Renal pelvis (tissue), 1 donor: ENCODE measurements at regions not wholly inside any gene's neighbourhood (a gene's known extent, or its start where the extent isn't known, plus 50 kb on each side); places are given as distances from the start of the nearest gene placed in this dataset.

ENCODE experiments used
- DNase-seq: peaks from one replicate; pipeline ENCODE4 v3.0.0-alpha.2; 2013

DNA sequence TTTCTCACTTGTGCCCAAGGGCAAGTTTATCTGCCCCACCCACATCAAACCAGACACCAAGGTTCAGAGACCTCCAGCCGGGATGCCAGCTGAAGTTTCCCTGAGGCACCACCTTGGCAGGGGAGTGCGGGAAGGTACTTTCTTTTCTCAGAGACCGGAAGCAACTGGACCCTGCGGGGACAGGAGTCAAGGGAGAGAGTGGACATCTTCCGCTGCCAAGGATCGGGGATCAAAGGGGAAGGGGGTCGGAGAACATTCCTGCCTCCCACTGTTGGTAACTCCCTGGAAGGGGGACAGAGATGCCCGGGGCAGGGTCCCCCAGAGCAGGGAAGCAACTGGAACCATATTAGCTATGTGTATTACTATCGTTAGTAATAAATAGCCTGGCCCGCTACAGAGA lies 161.8 kb downstream of the DICER1 start:
- DNase-seq, result no peak

DNA sequence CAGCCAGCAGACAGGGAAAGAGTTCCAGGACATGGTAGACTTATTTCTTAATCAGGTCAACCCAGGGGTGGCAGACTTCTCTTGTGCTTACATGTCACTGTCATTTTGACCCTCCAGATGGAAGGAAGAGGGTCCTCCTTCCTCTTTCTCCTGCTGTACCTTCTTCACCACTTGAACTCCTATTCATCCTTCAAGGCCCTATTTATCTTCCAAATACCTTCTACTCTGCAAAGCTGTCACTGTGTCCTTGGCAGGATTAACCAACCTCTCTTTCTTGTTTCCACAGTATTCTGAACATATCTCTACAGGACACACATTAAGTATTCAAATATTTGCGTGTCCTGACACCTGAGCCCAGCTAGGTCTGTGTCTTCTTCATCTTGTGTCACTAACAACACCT lies 163.1 kb downstream of the DICER1 start:
- no peak for DNase-seq

DNA sequence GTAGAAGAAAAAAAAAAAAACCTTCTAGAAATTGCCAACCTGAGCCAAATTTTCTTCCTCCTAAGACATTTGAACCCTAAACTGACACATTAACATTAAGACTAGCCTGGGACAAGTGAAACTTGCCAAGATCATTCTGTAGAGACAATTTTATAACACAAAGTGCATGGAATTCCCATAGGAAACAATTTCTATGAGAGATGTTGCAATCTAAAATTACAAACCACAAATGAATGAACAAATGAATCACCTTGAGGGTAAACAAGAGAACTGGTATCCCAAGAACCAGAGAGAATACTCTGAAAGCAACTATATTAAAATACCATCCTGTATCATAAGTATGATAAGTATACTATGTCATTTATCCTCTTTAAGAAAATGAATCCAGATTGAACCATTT lies 165.3 kb downstream of the DICER1 start:
- no peak for DNase-seq

DNA sequence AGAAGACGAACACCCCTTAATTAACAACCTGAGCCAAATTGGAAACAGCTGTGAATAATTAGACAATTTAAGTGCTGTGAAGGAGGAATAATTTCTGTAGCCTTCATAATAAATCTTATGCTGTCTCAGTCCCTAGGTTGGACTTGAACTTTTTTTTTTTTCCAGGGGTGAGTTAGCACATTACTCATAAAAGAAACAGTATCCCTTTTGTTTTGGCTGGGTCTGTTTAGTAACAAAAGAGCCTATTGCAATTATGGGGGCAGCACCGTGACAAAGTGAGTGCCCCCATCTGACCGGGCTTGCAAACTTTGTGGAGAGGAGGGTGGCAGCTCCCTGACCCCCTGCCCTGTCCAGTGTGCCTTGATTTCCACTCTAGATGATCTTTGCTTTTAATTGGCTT lies 167.4 kb downstream of the DICER1 start:
- no peak for DNase-seq

DNA sequence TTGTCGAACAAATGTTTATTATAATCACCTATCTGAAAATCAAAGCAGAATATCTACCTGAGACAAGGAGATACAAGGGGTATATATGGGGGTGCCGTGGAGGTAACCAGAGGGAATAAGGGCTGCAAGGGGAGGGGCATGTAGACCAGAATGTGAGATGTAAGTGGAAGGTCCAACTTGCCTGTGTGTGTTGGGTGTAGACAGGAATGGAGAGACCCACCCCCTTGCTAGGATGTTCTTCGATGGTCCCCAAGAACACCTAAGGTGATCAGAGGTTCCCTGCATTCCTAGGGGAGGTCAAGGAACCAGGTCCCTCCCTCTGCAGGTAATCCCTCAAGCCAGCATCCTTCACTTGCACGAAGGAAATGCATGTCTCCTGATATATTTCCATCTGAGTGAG lies 167.9 kb downstream of the DICER1 start:
- no peak for DNase-seq

DNA sequence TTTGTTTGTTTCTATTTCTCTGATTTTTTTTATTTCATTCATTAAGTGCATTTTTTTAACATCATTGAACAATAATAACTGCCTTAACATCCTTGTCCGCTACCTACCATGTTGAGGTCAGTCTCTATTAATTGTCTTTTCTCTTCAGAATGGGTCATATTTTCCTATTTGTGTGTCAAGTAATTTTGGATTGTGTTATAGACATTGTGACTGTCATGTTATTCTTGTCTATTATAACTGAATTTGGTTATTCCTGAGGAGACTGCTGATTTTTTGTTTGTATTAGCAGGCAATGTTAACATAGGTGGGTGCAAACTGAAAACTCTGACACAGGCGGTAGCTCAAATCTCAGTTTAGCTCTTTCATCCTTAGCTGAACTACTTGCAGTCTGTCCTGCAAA lies 169.9 kb downstream of the DICER1 start:
- DNase-seq, result no peak

DNA sequence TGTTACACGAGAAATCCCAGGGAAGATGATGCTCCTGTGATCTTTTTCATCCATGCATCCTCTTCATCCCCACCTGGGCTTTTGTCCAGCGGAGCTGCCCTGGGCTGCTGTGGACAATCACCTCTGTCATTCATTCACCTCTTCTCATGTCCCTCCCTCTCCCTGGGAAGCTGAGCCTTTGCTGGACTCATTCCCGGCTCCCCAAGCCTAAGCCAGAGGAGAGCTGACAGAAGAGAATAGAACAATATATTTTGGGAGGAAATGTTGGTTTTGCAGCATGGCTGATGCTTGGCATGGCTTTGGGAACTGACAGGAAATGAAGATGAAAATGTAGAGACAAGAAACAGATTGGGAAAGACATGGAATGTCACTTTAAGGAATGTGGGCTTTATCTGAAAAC lies 177.4 kb downstream of the DICER1 start:
- DNase-seq, result no peak

DNA sequence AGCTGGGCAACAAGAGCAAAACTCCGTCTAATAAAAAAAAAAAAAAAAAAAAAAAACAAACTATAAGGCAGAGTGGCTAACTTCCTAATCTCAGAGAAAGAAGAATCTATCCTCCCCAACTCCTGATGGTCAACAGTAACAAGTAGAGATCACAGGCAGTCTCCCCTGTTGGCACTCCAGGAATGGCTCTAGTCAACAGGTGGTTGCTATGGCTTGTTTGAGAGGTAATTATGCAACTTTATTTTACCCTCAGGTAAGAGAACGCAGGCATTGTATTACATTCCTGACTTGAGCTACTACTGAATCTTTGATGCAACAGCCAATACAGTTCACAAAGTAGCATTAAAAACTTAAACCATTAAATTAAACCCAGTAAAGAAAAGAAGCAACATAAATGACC lies 180.3 kb downstream of the DICER1 start:
- DNase-seq, result no peak

DNA sequence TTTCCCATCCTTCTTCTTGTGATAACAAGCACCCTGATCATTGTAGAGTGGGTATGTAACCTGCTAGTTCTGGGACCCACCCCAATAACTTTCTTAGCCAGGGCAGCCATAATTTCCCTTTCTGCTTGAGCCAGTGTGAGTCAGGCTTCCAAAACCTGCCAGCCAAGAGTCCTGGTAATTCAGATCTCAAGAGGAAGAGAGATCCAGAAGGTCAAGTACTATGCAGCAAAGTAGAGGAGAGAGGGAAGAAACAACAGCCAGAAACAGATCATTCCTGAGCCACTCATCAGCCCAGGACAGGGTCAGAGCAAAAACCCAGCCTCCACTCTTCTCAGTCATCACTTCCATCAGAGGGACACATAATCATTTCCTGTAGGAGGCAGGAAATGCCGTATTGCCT lies 182.0 kb downstream of the DICER1 start:
- no peak for DNase-seq

DNA sequence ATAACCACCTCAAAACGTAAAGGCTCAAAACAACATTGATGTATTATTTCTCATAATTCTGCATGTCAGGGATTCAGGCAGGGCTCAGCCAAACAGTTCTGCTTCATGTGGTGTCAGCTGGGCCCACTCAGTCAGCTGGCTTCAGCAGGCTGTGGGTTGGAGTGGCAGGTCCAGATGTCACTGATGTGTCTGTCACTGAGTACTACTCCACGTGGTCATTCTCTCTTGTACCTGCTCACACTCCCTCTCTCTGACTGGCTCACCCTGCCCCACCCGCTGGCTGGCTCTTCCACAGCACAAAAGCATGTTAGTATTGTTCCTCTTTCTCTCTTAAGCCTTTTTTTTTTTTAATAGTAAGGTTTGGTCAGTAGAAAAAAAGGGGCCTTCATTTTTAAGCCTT lies 182.4 kb downstream of the DICER1 start:
- no peak for DNase-seq

DNA sequence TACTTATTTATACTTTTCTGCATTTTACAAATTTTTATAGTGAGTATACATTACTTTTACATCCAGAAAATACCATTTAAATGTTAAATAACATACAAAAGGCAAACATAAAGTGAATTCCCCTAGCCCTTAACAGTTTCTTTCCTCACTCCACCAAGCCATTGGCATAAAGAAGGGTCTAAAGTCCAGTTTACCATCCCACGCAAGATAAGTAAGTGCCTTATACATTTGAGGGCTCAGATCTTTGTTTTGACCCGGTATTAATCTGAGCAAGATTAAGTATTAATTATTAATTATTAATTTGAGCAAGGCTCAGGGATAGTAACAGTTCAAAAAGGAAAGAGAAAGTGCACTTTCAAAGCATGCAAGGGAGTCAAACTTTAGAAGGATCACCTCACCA lies 182.9 kb downstream of the DICER1 start:
- DNase-seq, result no peak

DNA sequence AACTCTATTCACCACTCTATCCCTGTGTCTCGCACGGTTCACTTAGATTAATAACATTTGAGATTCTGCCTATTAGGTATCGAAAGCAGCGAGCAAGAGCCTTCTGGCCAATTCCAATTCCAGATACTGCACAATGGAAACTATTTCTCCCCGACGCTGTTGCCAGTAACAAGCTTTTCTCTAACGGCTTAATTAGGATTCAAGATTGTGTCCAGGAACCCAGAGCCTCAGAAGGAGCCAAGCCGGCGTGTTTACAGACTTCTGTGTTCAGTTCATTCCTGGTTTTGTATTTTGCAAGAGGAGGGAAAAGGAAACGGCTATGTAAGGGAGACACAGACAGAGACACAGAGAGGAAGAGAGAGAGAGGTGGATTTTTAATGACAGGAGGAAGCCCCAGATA lies 185.6 kb downstream of the DICER1 start:
- no peak for DNase-seq

DNA sequence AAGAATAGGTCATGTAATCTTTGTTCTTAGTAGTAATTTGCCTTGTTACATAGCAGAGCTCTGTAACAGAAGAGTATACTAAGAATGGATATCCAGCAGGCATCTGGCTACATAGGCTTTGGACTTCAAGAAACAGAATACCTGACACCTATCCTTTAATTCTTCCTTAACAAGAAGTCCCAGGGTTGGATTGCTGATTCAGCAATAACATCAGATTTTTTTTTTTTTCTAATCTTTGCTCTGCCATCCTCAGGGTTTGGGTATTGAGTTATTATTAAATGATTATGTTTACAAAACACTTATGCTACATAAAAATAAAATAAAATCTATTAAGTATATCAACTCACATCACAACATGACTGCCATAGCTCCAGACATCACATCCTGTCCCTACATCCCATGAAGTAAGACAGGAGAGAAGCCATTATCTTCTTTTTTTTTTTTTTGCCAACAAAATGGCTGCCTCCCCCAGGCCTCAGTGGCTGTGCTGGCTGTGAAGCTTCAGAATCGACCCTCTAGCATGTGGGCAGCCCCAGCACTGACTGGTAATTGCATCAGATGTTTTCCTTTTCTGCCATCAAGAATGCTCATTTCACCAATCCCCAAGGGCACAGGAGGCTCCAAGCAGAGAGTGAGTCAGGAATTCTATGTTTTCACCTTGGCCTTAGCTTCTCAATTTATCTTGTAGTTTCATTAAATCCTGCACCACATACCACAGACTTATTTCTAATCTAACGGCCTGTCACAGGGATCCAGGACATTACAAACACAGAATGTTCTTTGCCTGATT lies 186.2 kb downstream of the DICER1 start:
- DNase-seq, result no peak

DNA sequence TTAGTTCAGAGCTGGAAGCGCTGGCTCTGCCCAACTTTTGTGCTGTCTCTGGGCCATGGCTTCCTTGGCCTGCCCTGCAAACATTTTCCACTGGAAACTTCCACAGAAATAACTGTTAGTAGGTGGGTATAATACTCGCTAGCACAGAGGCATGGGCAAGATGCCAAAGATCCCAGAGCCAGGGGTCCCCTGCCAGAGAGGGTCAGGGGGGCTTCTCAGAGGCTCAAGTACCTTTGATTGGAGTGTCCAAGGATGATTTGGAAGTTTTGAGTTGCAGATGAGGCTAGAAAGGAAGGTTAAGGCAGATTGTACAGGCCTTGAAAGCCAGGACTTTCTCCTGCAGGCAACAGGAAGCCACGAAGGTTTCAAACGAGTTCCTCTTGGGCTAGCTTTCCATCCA lies 187.6 kb downstream of the DICER1 start:
- no peak for DNase-seq

DNA sequence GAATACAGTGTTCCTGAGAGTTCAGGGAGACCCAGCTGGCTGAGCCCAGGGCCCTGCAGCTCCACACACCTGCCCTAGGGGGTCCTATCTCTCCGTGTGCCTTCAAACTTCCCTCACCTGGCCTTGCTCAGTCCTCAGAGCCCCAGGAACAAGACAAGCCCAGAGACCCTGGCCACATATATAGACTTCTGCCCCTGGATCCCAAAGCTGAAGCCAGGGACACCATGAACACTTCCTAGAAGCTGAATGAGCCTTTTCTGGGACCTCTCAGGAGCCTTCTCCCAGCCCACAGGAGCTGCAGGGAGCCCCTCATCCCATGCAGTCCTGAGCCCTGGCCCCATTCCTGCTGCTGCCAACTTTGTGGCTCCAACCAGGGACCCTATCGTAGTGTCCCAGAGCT lies 190.5 kb downstream of the DICER1 start:
- no peak for DNase-seq

DNA sequence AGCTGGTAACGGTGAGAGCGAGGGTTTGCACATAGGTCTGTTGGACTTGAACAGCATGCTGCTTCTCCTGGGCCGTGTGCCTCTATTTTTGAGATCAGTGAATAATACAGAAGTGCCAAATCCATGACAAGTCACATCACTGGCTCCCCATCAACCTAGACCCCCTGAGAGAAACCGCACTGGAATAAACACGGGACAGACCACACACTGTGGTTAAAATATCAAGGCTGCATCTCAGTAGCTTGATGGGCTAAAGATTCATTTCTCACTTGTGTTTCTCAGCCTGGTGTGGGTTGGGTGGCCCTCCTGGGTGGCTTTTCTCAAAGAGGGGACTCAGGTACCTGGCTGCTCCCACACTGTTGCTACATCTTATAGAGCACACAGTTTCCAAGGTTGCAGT lies 191.0 kb downstream of the DICER1 start:
- DNase-seq, result no peak

DNA sequence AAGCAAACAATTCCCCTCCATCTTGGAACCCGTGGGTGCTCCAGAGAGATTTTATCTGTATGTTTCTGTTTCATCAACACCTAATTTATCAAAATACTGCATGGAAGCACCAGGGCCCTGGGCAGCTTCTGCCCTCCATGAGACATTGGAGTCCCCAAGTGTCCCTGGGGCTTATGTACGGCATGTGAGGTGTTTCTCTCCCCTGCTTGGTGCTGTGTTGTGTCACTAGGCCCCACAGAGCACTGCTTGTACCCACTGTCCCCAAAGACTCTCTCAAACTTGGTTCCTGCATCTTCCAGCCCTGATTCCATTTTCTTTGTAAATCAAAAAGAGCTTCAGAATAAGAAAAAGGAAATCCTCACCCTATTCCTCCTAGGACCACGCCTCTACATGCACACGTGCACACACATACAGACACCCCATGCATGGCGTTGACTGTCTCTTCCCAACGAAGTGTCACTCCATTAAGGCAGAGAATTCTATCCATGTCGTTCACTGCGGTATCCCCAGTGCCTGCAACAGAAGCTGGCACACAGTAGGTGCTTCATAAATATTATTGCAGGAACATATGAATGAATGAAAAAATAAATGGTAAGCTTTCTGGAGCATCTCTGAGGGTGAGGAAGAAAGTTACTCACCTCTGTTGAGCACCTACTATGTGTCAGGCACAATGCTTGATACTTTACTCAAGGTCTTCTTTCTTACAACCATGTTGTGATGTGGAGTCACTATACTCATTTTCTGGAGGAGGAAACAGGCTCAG lies 191.6 kb downstream of the DICER1 start:
- no peak for DNase-seq

DNA sequence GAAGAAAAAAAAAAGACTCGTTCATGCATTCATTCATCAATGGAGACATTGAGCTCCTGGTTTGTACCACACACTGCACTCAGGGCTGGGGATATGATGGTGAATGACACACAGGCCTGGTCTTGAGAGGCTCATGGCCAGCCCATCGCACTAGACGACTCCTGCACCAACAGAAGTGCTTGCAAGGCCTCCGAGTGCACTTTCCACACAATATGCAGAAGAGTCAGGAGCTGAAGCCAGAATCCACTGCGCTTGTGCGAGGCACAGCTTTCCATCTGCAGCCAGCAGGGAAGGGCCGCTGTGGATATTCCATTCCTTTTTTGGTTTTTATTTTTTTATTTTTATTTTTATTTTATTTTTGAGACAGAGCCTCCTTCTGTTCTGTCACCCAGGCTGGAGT lies 192.4 kb downstream of the DICER1 start:
- no peak for DNase-seq

DNA sequence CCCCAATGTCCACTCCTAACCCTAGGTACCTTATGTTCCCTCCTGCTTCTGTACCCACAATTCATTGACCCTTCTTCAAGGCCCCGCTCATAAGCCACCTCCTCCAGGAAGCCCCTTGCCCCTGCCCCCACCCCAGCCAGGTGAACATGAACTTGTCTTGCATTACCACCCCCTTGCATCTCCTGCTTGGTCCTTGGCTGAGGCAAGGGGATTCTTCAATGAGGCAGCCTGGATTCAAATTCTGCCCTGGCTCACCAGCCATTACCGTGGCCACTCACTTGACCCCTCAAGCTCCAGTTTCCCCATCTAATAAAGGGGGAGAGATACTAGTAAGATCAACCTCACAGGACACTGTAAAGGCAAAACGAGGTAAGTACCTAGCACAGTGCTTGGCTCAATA lies 193.1 kb downstream of the DICER1 start:
- DNase-seq, result no peak

DNA sequence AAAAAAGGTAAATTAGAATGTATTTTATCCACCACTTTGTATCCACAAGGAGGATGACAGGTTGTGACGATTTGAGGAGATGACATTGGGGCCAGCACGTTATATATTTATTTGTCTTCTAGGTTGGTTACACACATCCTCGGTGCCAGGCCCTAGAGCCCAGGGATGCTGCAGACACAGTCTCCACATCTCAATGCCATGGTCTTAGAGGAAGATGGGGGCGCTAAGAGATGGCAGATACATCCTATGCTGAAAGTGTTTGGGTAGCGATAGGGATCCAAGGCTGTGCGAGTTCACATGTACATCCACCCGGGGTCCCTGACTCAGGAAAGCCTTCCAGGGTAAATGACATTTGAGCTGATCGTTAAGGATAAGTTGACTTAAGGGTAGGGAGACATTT lies 193.1 kb upstream of the GSC start:
- no peak for DNase-seq

DNA sequence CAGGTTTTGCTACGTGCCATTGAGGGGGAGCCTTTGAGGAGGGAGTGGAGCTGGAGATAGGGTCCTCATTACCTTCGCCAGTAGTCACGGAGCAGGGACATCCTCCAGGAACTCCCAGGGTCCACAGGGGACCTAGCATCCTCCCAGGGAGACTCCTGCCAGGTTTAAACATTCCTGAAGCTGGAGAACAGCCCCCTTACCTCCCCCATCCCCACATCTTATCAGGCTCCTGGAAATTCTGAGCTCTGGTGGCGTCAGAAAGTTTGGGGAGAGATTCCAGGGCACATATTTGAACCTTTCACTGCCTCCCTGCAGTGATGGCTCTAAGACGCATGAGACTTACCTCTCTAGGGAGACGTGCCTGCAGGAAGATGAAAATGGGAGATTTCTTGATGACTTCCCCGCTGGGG lies 192.3 kb upstream of the GSC start:
- no peak for DNase-seq

DNA sequence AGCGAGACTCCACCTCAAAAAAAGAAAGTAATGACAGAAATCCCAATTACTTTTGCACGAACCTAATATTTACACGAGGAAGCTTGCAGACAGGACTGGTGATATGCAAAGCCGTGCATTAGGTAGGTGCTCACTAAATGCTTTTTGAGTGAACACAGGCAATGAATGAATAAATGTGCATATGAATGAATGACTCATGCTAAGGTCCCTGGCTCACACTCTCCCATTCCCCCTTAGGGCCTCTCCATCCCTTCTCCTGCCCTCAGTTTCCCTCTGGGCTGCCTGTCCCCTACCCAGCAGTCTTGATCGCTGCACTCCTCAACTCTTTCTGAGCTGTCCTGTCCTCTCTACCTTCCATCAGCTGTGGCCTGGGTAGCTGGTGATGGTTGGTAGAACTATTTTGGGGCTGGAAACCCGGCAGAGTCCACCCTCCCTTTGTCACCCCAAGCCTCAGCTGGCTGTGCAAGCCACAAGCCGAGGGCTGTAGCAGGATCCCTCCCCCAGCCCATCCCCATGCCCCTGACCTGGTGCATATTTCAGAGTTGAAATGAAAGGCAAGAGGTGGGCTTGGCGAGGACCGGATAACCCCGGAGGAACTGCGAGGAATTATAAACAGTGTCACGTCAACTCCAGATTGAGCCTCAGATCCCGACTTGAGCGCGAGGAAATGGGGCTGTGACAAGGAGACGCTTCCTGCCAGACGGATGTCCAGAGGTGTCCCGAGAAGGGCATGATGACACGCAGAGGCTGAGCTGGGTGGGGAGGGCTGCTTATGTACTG lies 191.7 kb upstream of the GSC start:
- DNase-seq, result no peak
